Esophagus mucosa (tissue), 1 donor: ENCODE measurements at regions not wholly inside any gene's neighbourhood (a gene's known extent, or its start where the extent isn't known, plus 50 kb on each side); places are given as distances from the start of the nearest gene placed in this dataset.
"Not testable (repeated sequence)": the region's sequence is repeated elsewhere in the genome, so short reads cannot be mapped to it uniquely, and the experiment has no call there.

Experiments
- ATAC-seq: fragments of 200-7000 bp; cut with Tn5 transposase; one replicate; pipeline ENCODE4 v1.9.1; 2020
- donor health status: DM: yes; HTN: yes; CAD: no.

- not testable (repeated sequence) for ATAC-seq
Measured at GRCh38 chr21:13806444-13806843, 196.9 kb downstream of the POTED start.

- ATAC-seq = not testable (repeated sequence)
Measured at GRCh38 chr21:13802757-13803156, 193.2 kb downstream of the POTED start.
